ENCODE measurements at regions not wholly inside any gene's neighbourhood (a gene's known extent, or its start where the extent isn't known, plus 50 kb on each side); places are given as distances from the start of the nearest gene placed in this dataset.

DNA sequence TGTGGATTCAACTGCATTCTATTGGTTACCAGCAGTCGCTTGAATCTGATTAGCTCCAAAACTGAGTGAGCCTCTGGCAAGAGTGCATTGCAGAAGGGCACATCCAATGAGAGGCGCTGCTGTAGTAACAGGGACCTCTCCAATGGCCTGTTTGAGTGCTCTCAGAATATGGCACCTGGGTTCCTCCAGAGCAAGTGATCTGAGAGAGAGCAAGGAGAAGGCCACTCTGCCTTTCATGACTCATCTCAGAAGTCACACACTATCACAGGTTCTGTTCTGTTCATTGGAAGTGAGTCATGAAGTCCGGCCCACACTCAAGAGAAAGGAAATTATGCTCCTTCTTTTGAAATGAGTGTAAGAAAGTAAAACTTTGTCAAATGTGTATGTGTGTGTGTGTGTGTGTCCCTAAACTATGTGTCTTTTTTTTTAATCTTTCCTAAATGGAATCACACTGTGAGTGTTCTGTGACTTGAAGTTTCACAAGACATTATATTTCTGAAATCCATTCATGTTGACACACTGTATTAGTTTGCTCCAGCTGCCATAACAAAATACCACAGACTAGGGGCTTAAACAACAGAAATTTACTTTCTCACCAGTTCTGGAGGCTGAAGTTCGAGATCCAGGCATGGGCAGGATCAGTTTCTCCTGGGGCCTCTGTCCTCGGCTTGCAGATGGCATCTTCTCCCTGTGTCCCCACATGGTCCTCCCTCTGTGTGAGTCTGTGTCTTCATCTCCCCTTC, 138.3 kb upstream of the CDYL start (continued):
- TF ChIP-seq, protein P1, sequence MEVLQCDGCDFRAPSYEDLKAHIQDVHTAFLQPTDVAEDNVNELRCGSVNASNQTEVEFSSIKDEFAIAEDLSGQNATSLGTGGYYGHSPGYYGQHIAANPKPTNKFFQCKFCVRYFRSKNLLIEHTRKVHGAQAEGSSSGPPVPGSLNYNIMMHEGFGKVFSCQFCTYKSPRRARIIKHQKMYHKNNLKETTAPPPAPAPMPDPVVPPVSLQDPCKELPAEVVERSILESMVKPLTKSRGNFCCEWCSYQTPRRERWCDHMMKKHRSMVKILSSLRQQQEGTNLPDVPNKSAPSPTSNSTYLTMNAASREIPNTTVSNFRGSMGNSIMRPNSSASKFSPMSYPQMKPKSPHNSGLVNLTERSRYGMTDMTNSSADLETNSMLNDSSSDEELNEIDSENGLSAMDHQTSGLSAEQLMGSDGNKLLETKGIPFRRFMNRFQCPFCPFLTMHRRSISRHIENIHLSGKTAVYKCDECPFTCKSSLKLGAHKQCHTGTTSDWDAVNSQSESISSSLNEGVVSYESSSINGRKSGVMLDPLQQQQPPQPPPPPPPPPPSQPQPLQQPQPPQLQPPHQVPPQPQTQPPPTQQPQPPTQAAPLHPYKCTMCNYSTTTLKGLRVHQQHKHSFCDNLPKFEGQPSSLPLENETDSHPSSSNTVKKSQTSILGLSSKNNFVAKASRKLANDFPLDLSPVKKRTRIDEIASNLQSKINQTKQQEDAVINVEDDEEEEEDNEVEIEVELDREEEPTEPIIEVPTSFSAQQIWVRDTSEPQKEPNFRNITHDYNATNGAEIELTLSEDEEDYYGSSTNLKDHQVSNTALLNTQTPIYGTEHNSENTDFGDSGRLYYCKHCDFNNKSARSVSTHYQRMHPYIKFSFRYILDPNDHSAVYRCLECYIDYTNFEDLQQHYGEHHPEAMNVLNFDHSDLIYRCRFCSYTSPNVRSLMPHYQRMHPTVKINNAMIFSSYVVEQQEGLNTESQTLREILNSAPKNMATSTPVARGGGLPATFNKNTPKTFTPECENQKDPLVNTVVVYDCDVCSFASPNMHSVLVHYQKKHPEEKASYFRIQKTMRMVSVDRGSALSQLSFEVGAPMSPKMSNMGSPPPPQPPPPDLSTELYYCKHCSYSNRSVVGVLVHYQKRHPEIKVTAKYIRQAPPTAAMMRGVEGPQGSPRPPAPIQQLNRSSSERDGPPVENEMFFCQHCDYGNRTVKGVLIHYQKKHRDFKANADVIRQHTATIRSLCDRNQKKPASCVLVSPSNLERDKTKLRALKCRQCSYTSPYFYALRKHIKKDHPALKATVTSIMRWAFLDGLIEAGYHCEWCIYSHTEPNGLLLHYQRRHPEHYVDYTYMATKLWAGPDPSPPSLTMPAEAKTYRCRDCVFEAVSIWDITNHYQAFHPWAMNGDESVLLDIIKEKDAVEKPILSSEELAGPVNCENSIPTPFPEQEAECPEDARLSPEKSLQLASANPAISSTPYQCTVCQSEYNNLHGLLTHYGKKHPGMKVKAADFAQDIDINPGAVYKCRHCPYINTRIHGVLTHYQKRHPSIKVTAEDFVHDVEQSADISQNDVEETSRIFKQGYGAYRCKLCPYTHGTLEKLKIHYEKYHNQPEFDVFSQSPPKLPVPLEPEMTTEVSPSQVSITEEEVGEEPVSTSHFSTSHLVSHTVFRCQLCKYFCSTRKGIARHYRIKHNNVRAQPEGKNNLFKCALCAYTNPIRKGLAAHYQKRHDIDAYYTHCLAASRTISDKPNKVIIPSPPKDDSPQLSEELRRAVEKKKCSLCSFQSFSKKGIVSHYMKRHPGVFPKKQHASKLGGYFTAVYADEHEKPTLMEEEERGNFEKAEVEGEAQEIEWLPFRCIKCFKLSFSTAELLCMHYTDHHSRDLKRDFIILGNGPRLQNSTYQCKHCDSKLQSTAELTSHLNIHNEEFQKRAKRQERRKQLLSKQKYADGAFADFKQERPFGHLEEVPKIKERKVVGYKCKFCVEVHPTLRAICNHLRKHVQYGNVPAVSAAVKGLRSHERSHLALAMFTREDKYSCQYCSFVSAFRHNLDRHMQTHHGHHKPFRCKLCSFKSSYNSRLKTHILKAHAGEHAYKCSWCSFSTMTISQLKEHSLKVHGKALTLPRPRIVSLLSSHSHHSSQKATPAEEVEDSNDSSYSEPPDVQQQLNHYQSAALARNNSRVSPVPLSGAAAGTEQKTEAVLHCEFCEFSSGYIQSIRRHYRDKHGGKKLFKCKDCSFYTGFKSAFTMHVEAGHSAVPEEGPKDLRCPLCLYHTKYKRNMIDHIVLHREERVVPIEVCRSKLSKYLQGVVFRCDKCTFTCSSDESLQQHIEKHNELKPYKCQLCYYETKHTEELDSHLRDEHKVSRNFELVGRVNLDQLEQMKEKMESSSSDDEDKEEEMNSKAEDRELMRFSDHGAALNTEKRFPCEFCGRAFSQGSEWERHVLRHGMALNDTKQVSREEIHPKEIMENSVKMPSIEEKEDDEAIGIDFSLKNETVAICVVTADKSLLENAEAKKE (CRISPR knock-in tag; IDR thresholded peaks at IDR 0.05), result no peak
- TF ChIP-seq STAT1 (IDR thresholded peaks at IDR 0.05; ENCODE audit: unreplicated experiment), result no peak
- TF ChIP-seq JUNB (IDR thresholded peaks at IDR 0.05; ENCODE audit: unreplicated experiment), result no peak
- TF ChIP-seq ZNF331 (CRISPR knock-in tag; IDR thresholded peaks at IDR 0.05; ENCODE audit: low read depth), result no peak
- no peak for TF ChIP-seq CREB1 (CRISPR knock-in tag; IDR thresholded peaks at IDR 0.05; ENCODE audit: low read depth)
- TF ChIP-seq POLR2AphosphoS5 (IDR thresholded peaks at IDR 0.05; ENCODE audit: low read depth), result no peak

DNA sequence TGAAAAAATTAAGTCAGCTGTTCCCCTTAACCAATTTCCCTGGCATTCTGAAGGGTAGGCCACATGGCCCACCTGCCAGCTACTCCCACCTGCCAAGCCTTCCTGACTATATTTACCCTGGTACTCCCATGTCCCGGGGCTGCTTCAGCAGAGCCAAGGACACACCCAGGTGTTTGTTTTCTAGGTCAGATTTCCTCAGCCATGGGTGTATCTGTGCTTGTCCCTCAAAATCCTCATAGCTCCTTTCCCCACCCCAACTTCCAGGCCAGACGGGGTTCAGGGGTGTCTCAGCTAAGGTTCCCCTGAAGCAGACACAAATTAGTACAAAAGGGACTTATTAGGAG, 139.4 kb upstream of the CDYL start:
- no peak overlapping the region for H3K27ac Mint-ChIP-seq
- H3K4me1 Mint-ChIP-seq, result peaks cover 13% of the 10 kb centered on the region
- DNase-seq (ENCODE audit: low spot score) (no peak), ATAC-seq (no peak)
- H3K27ac ChIP-seq (ENCODE audit: low read depth), result no peak overlapping the region
- no peak overlapping the region for H2AFZ ChIP-seq
- H3K36me3 Mint-ChIP-seq (ENCODE audit: low read depth), result no peaks in the 10 kb centered on the region
- no peaks in the 10 kb centered on the region for H3K79me2 ChIP-seq (replicated peaks; ENCODE audit: insufficient read depth)
- H3K4me1 ChIP-seq (ENCODE audit: insufficient read depth), result no peaks in the 10 kb centered on the region
- H3K27me3 Mint-ChIP-seq (ENCODE audit: insufficient read depth, low read depth, poor library complexity), result no peaks in the 10 kb centered on the region
- no peaks in the 10 kb centered on the region for H3K9me2 ChIP-seq (ENCODE audit: insufficient read depth)
- H3K4me2 ChIP-seq, result no peak overlapping the region
- peaks cover 3% of the 10 kb centered on the region; the same call in 2 of the 3 replicates for H3K9me3 Mint-ChIP-seq
- H4K20me1 ChIP-seq (replicated peaks; ENCODE audit: insufficient read depth), result no peaks in the 10 kb centered on the region
- no peak overlapping the region for H3K4me3 Mint-ChIP-seq
- H3K27me3 ChIP-seq (ENCODE audit: insufficient read depth), result no peaks in the 10 kb centered on the region
- no peak overlapping the region for H3K4me3 ChIP-seq
- no peaks in the 10 kb centered on the region; the same call in 1 of the 2 replicates for H3K36me3 ChIP-seq (ENCODE audit: insufficient read depth)
- no peaks in the 10 kb centered on the region for H3F3A ChIP-seq (replicated peaks; ENCODE audit: low read depth)
- TF ChIP-seq EZH2phosphoT487 (IDR thresholded peaks at IDR 0.05; ENCODE audit: unreplicated experiment) (no peak), CREB1 (CRISPR knock-in tag; IDR thresholded peaks at IDR 0.05; ENCODE audit: low read depth) (no peak), ZNF331 (CRISPR knock-in tag; IDR thresholded peaks at IDR 0.05; ENCODE audit: low read depth) (no peak), EZH2 (IDR thresholded peaks at IDR 0.05; ENCODE audit: low read depth, unreplicated experiment) (no peak), POLR2AphosphoS5 (IDR thresholded peaks at IDR 0.05; ENCODE audit: low read depth) (no peak)
- TF ChIP-seq, protein P2, sequence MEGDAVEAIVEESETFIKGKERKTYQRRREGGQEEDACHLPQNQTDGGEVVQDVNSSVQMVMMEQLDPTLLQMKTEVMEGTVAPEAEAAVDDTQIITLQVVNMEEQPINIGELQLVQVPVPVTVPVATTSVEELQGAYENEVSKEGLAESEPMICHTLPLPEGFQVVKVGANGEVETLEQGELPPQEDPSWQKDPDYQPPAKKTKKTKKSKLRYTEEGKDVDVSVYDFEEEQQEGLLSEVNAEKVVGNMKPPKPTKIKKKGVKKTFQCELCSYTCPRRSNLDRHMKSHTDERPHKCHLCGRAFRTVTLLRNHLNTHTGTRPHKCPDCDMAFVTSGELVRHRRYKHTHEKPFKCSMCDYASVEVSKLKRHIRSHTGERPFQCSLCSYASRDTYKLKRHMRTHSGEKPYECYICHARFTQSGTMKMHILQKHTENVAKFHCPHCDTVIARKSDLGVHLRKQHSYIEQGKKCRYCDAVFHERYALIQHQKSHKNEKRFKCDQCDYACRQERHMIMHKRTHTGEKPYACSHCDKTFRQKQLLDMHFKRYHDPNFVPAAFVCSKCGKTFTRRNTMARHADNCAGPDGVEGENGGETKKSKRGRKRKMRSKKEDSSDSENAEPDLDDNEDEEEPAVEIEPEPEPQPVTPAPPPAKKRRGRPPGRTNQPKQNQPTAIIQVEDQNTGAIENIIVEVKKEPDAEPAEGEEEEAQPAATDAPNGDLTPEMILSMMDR (conservative IDR thresholded peaks at IDR 0.05; ENCODE audit: low read depth in 2 of 2), result no peak
- TF ChIP-seq, protein P3, sequence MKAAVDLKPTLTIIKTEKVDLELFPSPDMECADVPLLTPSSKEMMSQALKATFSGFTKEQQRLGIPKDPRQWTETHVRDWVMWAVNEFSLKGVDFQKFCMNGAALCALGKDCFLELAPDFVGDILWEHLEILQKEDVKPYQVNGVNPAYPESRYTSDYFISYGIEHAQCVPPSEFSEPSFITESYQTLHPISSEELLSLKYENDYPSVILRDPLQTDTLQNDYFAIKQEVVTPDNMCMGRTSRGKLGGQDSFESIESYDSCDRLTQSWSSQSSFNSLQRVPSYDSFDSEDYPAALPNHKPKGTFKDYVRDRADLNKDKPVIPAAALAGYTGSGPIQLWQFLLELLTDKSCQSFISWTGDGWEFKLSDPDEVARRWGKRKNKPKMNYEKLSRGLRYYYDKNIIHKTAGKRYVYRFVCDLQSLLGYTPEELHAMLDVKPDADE (IDR thresholded peaks at IDR 0.05), result no peak
- TF ChIP-seq, protein P4, sequence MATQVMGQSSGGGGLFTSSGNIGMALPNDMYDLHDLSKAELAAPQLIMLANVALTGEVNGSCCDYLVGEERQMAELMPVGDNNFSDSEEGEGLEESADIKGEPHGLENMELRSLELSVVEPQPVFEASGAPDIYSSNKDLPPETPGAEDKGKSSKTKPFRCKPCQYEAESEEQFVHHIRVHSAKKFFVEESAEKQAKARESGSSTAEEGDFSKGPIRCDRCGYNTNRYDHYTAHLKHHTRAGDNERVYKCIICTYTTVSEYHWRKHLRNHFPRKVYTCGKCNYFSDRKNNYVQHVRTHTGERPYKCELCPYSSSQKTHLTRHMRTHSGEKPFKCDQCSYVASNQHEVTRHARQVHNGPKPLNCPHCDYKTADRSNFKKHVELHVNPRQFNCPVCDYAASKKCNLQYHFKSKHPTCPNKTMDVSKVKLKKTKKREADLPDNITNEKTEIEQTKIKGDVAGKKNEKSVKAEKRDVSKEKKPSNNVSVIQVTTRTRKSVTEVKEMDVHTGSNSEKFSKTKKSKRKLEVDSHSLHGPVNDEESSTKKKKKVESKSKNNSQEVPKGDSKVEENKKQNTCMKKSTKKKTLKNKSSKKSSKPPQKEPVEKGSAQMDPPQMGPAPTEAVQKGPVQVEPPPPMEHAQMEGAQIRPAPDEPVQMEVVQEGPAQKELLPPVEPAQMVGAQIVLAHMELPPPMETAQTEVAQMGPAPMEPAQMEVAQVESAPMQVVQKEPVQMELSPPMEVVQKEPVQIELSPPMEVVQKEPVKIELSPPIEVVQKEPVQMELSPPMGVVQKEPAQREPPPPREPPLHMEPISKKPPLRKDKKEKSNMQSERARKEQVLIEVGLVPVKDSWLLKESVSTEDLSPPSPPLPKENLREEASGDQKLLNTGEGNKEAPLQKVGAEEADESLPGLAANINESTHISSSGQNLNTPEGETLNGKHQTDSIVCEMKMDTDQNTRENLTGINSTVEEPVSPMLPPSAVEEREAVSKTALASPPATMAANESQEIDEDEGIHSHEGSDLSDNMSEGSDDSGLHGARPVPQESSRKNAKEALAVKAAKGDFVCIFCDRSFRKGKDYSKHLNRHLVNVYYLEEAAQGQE (IDR thresholded peaks at IDR 0.05; ENCODE audit: unreplicated experiment), result no peak

Measured in GM23338 (cell line).